ENCODE measurements at regions not wholly inside any gene's neighbourhood (a gene's known extent, or its start where the extent isn't known, plus 50 kb on each side); places are given as distances from the start of the nearest gene placed in this dataset.
"Not testable (repeated sequence)": the region's sequence is repeated elsewhere in the genome, so short reads cannot be mapped to it uniquely, and the experiment has no call there.

GRCh38 chr10:131363416-131363815 is 51.9 kb upstream of the TCERG1L start:
- Histone ChIP-seq H3K4me3 (no peak overlapping the region), H3K4me1 (no peaks in the 10 kb centered on the region), H3K36me3 (no peaks in the 10 kb centered on the region), H3K9me3 (peaks cover 5 to 15% of the 10 kb centered on the region in 2 donors), H3K27me3 (peaks cover 0 to 11% of the 10 kb centered on the region in 2 donors), H3K27ac (no peak overlapping the region)
- TF ChIP-seq CTCF (IDR thresholded peaks at IDR 0.05) = no peak
- no peak for TF ChIP-seq POLR2A (IDR thresholded peaks at IDR 0.05)
- intact Hi-C loops (cut with DNase I; ENCODE audit: low total_unique reads) = no loop called here
- no peak for DNase-seq (ENCODE audit: low spot score in 2 of 2)

- peaks cover 0 to 22% of the 10 kb centered on the region in 2 donors for H3K27me3 ChIP-seq
- no peak for DNase-seq (ENCODE audit: low spot score in 2 of 2)
- peaks cover 5 to 18% of the 10 kb centered on the region in 2 donors for H3K9me3 ChIP-seq
- TF ChIP-seq CTCF (IDR thresholded peaks at IDR 0.05) (no peak), POLR2A (IDR thresholded peaks at IDR 0.05) (no peak), POLR2AphosphoS5 (IDR thresholded peaks at IDR 0.05) (no peak)
- H3K27ac ChIP-seq = no peak overlapping the region
- intact Hi-C loops (cut with DNase I; ENCODE audit: low total_unique reads) = no loop called here
- H3K4me3 ChIP-seq = no peak overlapping the region
- H3K4me1 ChIP-seq = no peaks in the 10 kb centered on the region
- H3K36me3 ChIP-seq = no peaks in the 10 kb centered on the region
Observed at GRCh38 chr10:131371571-131371970, 60.0 kb upstream of the TCERG1L start.

GRCh38 chr10:131381576-131381975 is 70.1 kb upstream of the TCERG1L start:
- no peaks in the 10 kb centered on the region for H3K9me3 ChIP-seq
- H3K4me3 ChIP-seq = no peak overlapping the region
- peaks cover 0 to 25% of the 10 kb centered on the region in 2 donors for H3K27me3 ChIP-seq
- intact Hi-C loops (cut with DNase I; ENCODE audit: low total_unique reads) = no loop called here
- no peaks in the 10 kb centered on the region for H3K4me1 ChIP-seq
- no peak for TF ChIP-seq POLR2A (IDR thresholded peaks at IDR 0.05)
- no peak for TF ChIP-seq POLR2AphosphoS5 (IDR thresholded peaks at IDR 0.05)
- TF ChIP-seq CTCF (IDR thresholded peaks at IDR 0.05) = no peak
- H3K36me3 ChIP-seq = no peaks in the 10 kb centered on the region
- no peak for DNase-seq (ENCODE audit: low spot score in 2 of 2)
- no peak overlapping the region for H3K27ac ChIP-seq

GRCh38 chr10:131385161-131385872 is 73.8 kb upstream of the TCERG1L start:
- H3K4me1 ChIP-seq; DNase-seq (ENCODE audit: low spot score in 2 of 2); H3K4me3 ChIP-seq; H3K9me3 ChIP-seq; H3K27ac ChIP-seq; H3K36me3 ChIP-seq: not testable (repeated sequence)
- intact Hi-C loops (cut with DNase I; ENCODE audit: low total_unique reads) = loop anchor here (5.0 kb wide), 1 partner anchor 1417 kb away; no protein-coding TSS in a partner anchor
- peaks cover 0 to 37% of the 10 kb centered on the region in 2 donors for H3K27me3 ChIP-seq

- no peak for TF ChIP-seq POLR2A (IDR thresholded peaks at IDR 0.05)
- TF ChIP-seq POLR2AphosphoS5 (IDR thresholded peaks at IDR 0.05) = no peak
- TF ChIP-seq CTCF (IDR thresholded peaks at IDR 0.05) = no peak
- intact Hi-C loops (cut with DNase I; ENCODE audit: low total_unique reads) = loop anchor here (5.0 kb wide), 1 partner anchor 1415 kb away; no protein-coding TSS in a partner anchor
- Histone ChIP-seq H3K4me3 (no peak overlapping the region), H3K27ac (no peak overlapping the region), H3K9me3 (no peaks in the 10 kb centered on the region), H3K4me1 (no peaks in the 10 kb centered on the region), H3K36me3 (no peaks in the 10 kb centered on the region), H3K27me3 (peaks cover 0 to 29% of the 10 kb centered on the region in 2 donors)
- no peak for DNase-seq (ENCODE audit: low spot score in 2 of 2)
Observed at GRCh38 chr10:131387018-131387529, 75.6 kb upstream of the TCERG1L start.
